Choroid plexus epithelial cell (primary cell): ENCODE measurements at regions not wholly inside any gene's neighbourhood (a gene's known extent, or its start where the extent isn't known, plus 50 kb on each side); places are given as distances from the start of the nearest gene placed in this dataset.

Source experiments
- DNase-seq: peaks from one replicate; pipeline ENCODE4 v3.0.0-alpha.2; 2010; ENCODE audit warnings: low read depth
- H3K4me3 ChIP-seq: 2 replicates; pipeline ENCODE4 v1.5.1; 2011; ENCODE audit warnings: low read depth, mild to moderate bottlenecking, control low read depth, low read length, moderate library complexity
- CTCF ChIP-seq: conservative IDR thresholded peaks from 2 replicates; pipeline ENCODE4 v1.5.1; 2011; ENCODE audit warnings: low read depth, mild to moderate bottlenecking, control low read depth, inconsistent platforms, low read length, moderate library complexity

- peak; percentile 84 for DNase-seq
- no peak for TF ChIP-seq CTCF
- no peak overlapping the region for H3K4me3 ChIP-seq
These were observed 163.5 kb downstream of the KATNAL1 start for GRCh38 chr13:30143666-30144400.

- H3K4me3 ChIP-seq = no peak overlapping the region
- peak; percentile 99 for DNase-seq
- no peak for TF ChIP-seq CTCF
These were observed 164.7 kb downstream of the KATNAL1 start for GRCh38 chr13:30142486-30143211.

GRCh38 chr13:30141775-30142485 lies 165.4 kb downstream of the KATNAL1 start:
- TF ChIP-seq CTCF = no peak
- no peak overlapping the region for H3K4me3 ChIP-seq
- no peak for DNase-seq

- no peak overlapping the region for H3K4me3 ChIP-seq
- DNase-seq = no peak
- TF ChIP-seq CTCF = no peak
These were observed 166.4 kb downstream of the KATNAL1 start for GRCh38 chr13:30140973-30141372.

GRCh38 chr13:30138511-30138910 lies 168.8 kb downstream of the KATNAL1 start:
- DNase-seq = no peak
- no peak overlapping the region for H3K4me3 ChIP-seq
- no peak for TF ChIP-seq CTCF

GRCh38 chr13:30135868-30136267 lies 171.5 kb downstream of the KATNAL1 start:
- DNase-seq = no peak
- TF ChIP-seq CTCF = no peak
- H3K4me3 ChIP-seq = no peak overlapping the region
